ENCODE measurements at regions not wholly inside any gene's neighbourhood (a gene's known extent, or its start where the extent isn't known, plus 50 kb on each side); places are given as distances from the start of the nearest gene placed in this dataset.

- TF ChIP-seq CTCF (IDR thresholded peaks at IDR 0.05) (no peak), POLR2A (IDR thresholded peaks at IDR 0.05) (no peak)
These were observed 334.8 kb downstream of the EPM2A start for GRCh38 chr6:145400508-145400907.

All from Peyer's patch (tissue), 4 donors.